SU-DHL-6 (cell line): ENCODE measurements at regions not wholly inside any gene's neighbourhood (a gene's known extent, or its start where the extent isn't known, plus 50 kb on each side); places are given as distances from the start of the nearest gene placed in this dataset.

Experiments
- CTCF ChIP-seq: fragments of 200-600 bp; sonication (generic); IDR thresholded peaks from one replicate; pipeline ENCODE4 v1.5.1; 2017; ENCODE audit warnings: antibody characterized with exemption, mild to moderate bottlenecking, low read length, moderate library complexity; ENCODE audit not compliant: insufficient read depth, poor library complexity, severe bottlenecking
- EZH2phosphoT487 ChIP-seq: fragments of 200-600 bp; sonication (generic), shearing (Covaris generic); conservative IDR thresholded peaks from 2 replicates; pipeline ENCODE4 v1.6.1; 2018; ENCODE audit warnings: mild to moderate bottlenecking, antibody characterized with exemption, low read length, moderate library complexity, mixed read lengths

GRCh38 chr14:42555365-42555764 is 948.7 kb downstream of the LRFN5 start:
- no peak for TF ChIP-seq CTCF
- no peak for TF ChIP-seq EZH2phosphoT487
